Transverse colon (tissue), 4 donors: ENCODE measurements at regions not wholly inside any gene's neighbourhood (a gene's known extent, or its start where the extent isn't known, plus 50 kb on each side); places are given as distances from the start of the nearest gene placed in this dataset.

Experiments
- DNase-seq: peaks from one replicate; pipeline ENCODE4 v3.0.0-alpha.2; 2019
- H3K27ac ChIP-seq, 4 donors: fragments of 200-600 bp; sonication (generic); 2 replicates each; pipeline ENCODE4 v1.5.1; 2016 to 2018; ENCODE audit warnings: inconsistent platforms in 4 of 4
- H3K27me3 ChIP-seq: fragments of 200-600 bp; sonication (generic); 2 replicates; pipeline ENCODE4 v1.5.1; 2017; ENCODE audit warnings: inconsistent platforms
- H3K36me3 ChIP-seq, 4 donors: fragments of 200-600 bp; sonication (generic); 2 replicates each; pipeline ENCODE4 v1.5.1; 2017 to 2019; ENCODE audit warnings: inconsistent platforms in 4 of 4
- H3K4me1 ChIP-seq, 4 donors: fragments of 200-600 bp; sonication (generic); 2 replicates each; pipeline ENCODE4 v1.5.1; 2017 to 2020; ENCODE audit warnings: inconsistent platforms in 4 of 4
- H3K4me3 ChIP-seq, 4 donors: fragments of 200-600 bp; sonication (generic); 1 replicate in 1 of 4; 2 replicates in 3 of 4; pipeline versions ENCODE4 v1.5.1 to v1.6.1; 2017 to 2019; ENCODE audit warnings: inconsistent platforms in 4 of 4
- H3K9me3 ChIP-seq, 2 donors: fragments of 200-600 bp; sonication (generic); 2 replicates each; pipeline ENCODE4 v1.5.1; 2017 to 2019; ENCODE audit warnings: inconsistent platforms in 2 of 2
- EP300 ChIP-seq: sonication (generic); formaldehyde crosslinking; IDR thresholded peaks from one replicate; pipeline ENCODE4 v1.6.1; 2017; ENCODE audit warnings: antibody characterized with exemption, low read depth
- POLR2A ChIP-seq: fragments of 450-650 bp; IDR thresholded peaks from one replicate; pipeline ENCODE4 v1.6.1; 2016; ENCODE audit warnings: antibody characterized with exemption, mild to moderate bottlenecking, moderate library complexity
- POLR2AphosphoS5 ChIP-seq, 3 donors: sonication (generic); formaldehyde crosslinking; IDR thresholded peaks; one replicate each; pipeline ENCODE4 v1.6.1; 2016; ENCODE audit warnings: antibody characterized with exemption in 3 of 3
- WGBS, 2 donors: methylation state at CpG; one replicate each; pipeline ENCODE4 v1.1.5; 2018; ENCODE audit warnings: low coverage in 1 of 2; 5-methylcytosine and 5-hydroxymethylcytosine counted together
- in situ Hi-C, 4 donors: fragments of 200-750 bp; cut with MboI; loops; one replicate each; pipeline versions ENCODE4 v1.15.0 to v1.15.1; 2017; ENCODE audit warnings: low sequenced_read_pairs in 3 of 4, low pct_ligation_motif_present in 1 of 4, low pct_unique_long_range_greater_than_20kb in 1 of 4
- intact Hi-C: fragments of 100-400 bp; cut with DNase I; formaldehyde crosslinking; loops from one replicate; pipeline ENCODE4 v1.15.1; 2023; ENCODE audit warnings: low total_unique reads
- small RNA-seq, 4 donors: library from RNA; depleted of rRNA; stranded (forward); fragments of <200 nt; gene quantifications; one replicate each; pipeline ENCODE3, GENCODE V24; 2016
- TF ChIP-seq, protein P1 (sequence below), 5 experiments: fragments of 200-600 bp in 3 of 5; fragments of 450-650 bp in 2 of 5; sonication (generic) in 3 of 5; IDR thresholded peaks; 1 replicate in 2 of 5; 2 replicates in 3 of 5; pipeline ENCODE4 v1.5.1; 2016 to 2017; ENCODE audit warnings: antibody characterized with exemption in 5 of 5, inconsistent platforms in 3 of 5, mild to moderate bottlenecking in 2 of 5, moderate library complexity in 1 of 5

GRCh38 chr18:66662632-66663031, 58.7 kb upstream of the CDH19 start:
- Histone ChIP-seq H3K4me3 (no peak overlapping the region), H3K4me1 (no peaks in the 10 kb centered on the region), H3K9me3 (no peaks in the 10 kb centered on the region), H3K27me3 (no peaks in the 10 kb centered on the region), H3K27ac (no peak overlapping the region), H3K36me3 (no peaks in the 10 kb centered on the region)
- in situ Hi-C loops (no loop called here), intact Hi-C loops (no loop called here)
- no peak for TF ChIP-seq POLR2A
- TF ChIP-seq, protein P1, sequence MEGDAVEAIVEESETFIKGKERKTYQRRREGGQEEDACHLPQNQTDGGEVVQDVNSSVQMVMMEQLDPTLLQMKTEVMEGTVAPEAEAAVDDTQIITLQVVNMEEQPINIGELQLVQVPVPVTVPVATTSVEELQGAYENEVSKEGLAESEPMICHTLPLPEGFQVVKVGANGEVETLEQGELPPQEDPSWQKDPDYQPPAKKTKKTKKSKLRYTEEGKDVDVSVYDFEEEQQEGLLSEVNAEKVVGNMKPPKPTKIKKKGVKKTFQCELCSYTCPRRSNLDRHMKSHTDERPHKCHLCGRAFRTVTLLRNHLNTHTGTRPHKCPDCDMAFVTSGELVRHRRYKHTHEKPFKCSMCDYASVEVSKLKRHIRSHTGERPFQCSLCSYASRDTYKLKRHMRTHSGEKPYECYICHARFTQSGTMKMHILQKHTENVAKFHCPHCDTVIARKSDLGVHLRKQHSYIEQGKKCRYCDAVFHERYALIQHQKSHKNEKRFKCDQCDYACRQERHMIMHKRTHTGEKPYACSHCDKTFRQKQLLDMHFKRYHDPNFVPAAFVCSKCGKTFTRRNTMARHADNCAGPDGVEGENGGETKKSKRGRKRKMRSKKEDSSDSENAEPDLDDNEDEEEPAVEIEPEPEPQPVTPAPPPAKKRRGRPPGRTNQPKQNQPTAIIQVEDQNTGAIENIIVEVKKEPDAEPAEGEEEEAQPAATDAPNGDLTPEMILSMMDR (IDR thresholded peaks at IDR 0.05): no peak
- no peak for TF ChIP-seq POLR2AphosphoS5 (IDR thresholded peaks at IDR 0.05)
- TF ChIP-seq EP300: no peak
- 76 to 85% methylated on average over 3 to 4 of the region's 4 CpGs for WGBS, 2 donors
- DNase-seq: no peak

DNA sequence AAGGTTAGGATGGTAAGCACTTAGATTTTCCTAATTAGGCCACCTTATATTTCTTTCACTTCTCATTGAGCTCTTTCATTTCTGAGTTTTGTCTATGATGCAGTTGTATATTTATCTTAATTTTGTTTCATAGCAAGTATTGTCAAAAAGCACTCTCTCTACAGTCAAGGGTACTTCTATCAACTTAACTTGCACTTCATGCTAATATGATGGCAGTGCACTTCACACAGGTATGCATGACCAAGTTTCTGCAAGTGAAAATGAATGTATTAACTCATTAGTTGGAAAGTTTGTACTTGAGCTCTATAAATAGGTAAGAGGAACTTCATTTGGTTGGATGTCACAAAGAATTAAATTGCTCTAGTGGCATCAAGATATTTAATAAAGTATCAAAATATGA, 51.5 kb upstream of the CDH19 start:
- Histone ChIP-seq H3K36me3 (no peaks in the 10 kb centered on the region), H3K9me3 (no peaks in the 10 kb centered on the region), H3K27me3 (no peaks in the 10 kb centered on the region), H3K4me3 (no peak overlapping the region), H3K4me1 (no peaks in the 10 kb centered on the region), H3K27ac (no peak overlapping the region)
- intact Hi-C loops (no loop called here), in situ Hi-C loops (no loop called here)
- no peak for TF ChIP-seq POLR2AphosphoS5 (IDR thresholded peaks at IDR 0.05)
- no peak for TF ChIP-seq EP300
- no peak for TF ChIP-seq POLR2A
- TF ChIP-seq, protein P1 (IDR thresholded peaks at IDR 0.05): no peak
- no peak for DNase-seq

Small RNA genes in the stretch of these regions (small RNA-seq; reads per million reads assigned to genes)
- 0 reads per million in 4 donors for gene AC091042.1
- 0 reads per million in 4 donors for gene MIR5011
- gene RNU6-1037P: 0 reads per million in 4 donors
- 0 reads per million in 4 donors for gene RPL31P9
